HG02571 (cell line): ENCODE measurements at regions not wholly inside any gene's neighbourhood (a gene's known extent, or its start where the extent isn't known, plus 50 kb on each side); places are given as distances from the start of the nearest gene placed in this dataset.

ENCODE experiments used
- ATAC-seq: cut with Tn5 transposase; IDR thresholded peaks from one replicate; pipeline ENCODE4 v1.9.1; 2021; ENCODE audit warnings: mild to moderate bottlenecking, moderate library complexity; ENCODE audit not compliant: unreplicated experiment

- ATAC-seq: no peak
These were observed 163.7 kb downstream of the KLF12 start for GRCh38 chr13:73970421-73971055.

- peak; percentile 99 for ATAC-seq
These were observed 166.6 kb downstream of the KLF12 start for GRCh38 chr13:73967397-73968165.

DNA sequence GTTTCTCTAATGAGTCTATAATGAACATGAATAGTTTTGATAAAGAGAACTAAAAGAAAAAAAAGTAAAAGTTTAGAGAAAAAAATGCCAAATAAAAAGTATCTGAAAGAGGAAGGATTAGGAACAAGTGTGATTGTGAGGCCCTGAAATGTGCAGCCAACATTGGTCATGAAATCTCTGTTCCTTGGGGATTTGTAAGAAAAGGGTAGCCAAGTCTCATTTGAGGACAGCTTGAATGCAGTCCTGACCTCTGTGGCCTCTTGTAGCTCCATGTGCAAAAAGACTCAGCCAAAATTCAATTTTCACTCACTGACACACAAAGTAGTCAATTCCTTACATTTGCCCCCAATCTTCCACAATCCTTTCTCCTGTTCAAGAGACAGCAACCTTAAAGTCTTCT lies 167.9 kb downstream of the KLF12 start:
- ATAC-seq: no peak

DNA sequence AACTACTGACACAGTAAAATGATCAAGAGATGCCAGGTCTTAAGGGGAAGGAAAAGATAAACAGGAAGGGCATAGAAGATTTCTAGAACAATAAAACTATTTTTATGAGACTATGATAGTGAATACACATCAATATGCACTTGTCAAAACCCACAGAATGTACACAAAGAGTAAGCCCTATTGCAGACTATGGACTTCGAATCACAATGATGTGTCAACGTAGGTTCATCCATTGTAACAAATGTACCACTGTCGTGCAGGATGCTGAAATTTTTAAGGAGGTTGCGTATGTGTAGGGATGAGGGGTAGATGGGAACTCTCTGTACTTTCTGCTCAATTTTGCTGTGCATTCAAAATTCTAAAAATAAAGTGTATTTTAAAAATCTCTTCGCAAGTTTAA lies 171.9 kb downstream of the KLF12 start:
- no peak for ATAC-seq

DNA sequence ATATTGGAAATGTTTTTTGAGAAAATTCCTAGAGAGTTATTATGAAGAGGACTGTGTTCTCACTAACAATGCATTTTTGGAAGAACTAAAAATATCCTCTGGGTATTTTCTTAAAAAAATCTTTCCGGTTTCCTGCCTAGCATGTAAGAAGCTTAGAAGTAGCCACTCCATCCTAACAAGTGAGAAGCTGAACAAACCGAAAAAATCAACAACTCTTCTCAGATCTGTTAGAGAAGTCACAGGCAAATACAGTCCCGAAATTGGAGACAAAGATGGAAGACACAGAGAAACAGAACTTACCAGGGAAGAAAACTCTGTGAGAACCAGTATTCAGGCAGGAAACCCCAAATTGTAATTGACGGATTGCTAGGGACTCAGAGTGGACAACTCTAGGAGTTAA lies 173.0 kb downstream of the KLF12 start:
- ATAC-seq: no peak

DNA sequence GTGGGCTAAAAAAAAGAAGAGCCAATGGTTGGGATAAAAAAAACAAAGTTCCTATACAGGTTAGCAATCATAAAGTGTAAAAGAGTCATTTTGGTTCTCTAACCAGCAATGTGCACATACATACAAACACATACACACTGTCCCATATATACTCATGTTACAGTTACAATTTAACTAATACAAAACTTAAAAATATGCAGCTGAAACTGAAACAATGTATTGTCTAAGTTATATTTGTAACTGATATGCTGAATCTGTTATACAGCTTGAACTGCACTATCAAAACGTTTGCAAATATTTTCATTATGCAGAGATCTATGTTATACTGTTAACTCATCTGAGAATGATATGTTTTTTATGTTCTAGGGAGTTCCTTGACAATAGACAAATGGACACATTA lies 173.7 kb downstream of the KLF12 start:
- no peak for ATAC-seq

GRCh38 chr13:73958657-73959397 lies 175.4 kb downstream of the KLF12 start:
- ATAC-seq: no peak

- no peak for ATAC-seq
These were observed 176.3 kb downstream of the KLF12 start for GRCh38 chr13:73957889-73958288.

DNA sequence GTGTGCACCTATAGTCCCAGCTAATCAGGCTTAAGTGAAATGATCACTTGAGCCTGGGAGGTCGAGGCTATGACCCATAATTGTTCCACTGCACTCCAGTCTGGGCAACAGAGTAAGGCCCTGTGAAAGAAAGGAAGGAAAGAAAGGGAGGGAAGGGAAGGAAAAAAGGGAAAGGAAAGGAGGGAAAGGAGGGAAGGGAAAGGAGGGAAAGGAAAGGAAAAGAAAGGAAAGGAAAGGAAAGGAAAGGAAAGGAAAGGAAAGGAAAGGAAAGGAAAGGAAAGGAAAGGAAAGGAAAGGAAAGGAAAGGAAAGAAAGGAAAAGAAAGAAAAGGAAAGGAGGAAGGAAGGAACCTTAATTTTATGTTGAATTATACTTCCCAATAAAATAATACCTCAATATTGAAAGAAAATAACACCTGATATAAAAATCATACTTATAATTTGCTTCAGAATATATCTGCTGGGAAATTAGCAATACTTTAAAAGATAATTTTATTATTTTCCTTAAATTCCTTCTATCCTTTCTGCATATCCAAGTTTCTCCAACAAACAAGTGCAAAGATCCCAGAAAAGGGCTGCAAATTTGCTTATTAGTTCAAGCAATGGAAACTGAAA lies 177.3 kb downstream of the KLF12 start:
- no peak for ATAC-seq

DNA sequence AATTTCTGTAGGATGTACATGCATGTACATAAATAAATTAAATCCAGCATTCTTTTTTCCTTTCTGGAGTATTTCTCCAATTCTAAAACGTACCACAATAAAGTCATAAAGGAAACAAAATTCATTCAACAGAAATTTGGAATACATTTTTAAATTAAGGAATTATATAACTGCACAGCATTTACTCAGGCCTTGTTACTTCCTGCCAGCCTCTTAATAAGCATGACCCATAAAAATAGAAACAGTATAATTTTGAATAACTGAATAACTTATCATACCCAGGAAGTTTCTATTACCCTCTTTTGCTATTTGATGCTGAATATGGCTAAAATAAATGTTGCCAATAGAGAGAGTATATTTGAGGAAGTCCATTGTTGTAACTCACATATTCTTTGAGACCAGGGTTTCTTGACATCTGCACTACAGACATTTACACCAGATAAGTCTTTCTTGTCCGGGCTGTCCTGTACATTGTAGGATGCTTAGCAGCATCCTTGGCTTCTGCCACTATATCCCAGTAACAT lies 178.2 kb downstream of the KLF12 start:
- ATAC-seq: no peak

DNA sequence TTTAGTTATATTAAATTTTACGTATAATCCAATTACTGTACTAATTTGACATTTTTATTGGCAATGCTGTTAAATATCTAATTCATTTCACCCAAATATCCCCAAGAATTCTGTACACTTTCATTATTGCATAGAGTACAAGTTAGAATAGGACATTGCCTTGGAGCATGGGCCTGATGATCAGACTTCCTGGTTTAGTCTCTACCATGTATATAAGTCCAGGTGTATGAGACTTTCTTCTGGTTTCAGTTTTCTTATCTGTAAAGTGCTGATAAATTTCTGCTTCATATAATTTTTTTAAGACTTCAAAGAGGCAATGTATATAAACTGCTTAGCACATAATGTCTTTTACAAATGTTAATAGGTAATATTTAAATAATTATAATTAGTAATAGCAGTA lies 179.4 kb downstream of the KLF12 start:
- ATAC-seq: peak; percentile 68

GRCh38 chr13:73952648-73953047 lies 181.6 kb downstream of the KLF12 start:
- ATAC-seq: no peak

GRCh38 chr13:73948848-73949529 lies 185.2 kb downstream of the KLF12 start:
- no peak for ATAC-seq

- ATAC-seq: no peak
These were observed 188.3 kb downstream of the KLF12 start for GRCh38 chr13:73945871-73946270.

DNA sequence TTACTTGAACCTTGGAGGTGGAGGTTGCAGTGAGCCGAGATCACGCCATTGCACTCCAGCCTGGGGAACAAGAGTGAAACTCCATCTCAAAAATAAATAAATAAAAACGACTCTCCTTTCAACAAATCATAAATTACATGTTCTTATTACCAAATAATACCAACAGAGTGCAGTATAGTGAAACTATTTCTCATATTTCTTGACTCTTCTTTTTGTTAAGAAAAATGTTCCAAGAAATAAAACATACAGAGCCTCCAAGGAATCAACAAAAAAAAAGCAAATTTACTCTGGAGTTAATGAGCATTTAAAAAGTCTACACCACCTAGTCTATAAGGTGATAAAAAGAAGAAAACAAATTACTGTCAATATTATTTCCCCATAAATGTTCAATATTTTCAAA lies 188.8 kb downstream of the KLF12 start:
- no peak for ATAC-seq

DNA sequence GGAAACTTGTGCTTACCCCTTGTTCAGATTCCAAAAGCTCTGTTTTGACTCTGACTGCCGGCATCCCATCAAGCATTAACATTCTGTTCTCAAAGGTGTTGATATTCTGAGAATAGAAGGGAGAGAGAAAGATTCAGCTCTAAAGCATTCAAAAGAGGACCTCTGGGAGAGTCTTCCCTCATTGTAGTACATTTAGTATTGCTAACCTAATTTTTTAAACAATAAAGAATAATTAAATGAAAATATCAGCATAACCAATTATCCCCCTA lies 190.3 kb downstream of the KLF12 start:
- ATAC-seq: no peak

DNA sequence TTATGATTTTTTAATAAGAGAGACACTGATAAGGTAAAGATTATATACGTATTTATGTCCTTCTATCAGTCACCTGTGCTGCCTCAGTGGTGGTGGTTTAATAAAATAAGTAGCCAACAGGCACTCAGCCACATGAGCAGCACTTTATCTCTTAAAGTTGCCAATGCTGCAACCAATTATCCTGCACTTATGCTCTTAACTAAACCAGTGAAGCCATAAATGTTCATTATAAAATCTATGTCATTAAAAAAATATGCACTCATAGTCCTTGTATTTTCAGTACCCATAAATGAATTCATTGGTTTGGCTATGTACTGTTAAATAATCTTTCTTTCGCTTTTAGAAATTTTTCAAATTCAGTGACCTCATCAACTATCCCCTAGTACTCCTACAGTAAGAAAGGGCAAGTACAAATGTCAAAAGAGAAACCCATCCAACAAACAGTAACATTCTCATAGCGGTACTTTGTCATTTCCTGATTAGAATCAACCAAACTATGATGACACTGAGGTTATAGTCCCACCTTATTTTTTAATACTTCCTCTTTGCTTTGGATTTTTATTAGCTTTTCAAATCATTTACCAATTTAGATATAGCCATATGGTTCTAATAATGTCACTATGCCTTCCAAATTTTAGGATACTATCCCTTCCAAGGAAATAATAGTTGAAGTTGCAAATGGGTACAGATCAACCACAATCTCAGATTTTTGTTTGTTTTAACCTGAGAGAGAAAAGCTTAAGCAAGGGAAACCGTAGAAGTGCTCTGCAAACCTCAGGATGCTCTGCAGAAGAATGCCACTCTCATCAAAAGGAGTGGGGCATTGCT lies 190.9 kb downstream of the KLF12 start:
- no peak for ATAC-seq

GRCh38 chr13:73941752-73942151 lies 192.5 kb downstream of the KLF12 start:
- ATAC-seq: no peak

GRCh38 chr13:73940098-73940497 lies 194.1 kb downstream of the KLF12 start:
- no peak for ATAC-seq

DNA sequence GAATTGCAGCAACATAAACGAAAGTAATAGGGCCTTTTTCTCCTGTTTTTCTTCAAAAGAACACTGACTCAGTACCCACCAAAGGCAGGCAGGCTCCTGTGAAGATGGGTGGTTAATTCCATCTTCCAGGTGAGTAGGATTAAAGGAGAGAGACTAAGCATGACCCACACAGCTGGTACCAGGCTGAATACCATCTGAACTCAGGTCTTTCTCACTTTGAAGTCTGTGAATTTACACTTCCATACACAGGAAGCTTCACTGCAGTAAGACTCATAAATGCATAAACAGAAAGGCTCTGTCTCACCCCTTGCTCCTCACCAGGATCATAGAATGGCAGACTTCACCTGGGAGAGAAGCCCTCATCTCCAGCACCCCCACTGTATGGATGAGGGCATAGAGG lies 194.6 kb downstream of the KLF12 start:
- no peak for ATAC-seq
